Smooth muscle cell (in vitro differentiated cells): ENCODE measurements at regions not wholly inside any gene's neighbourhood (a gene's known extent, or its start where the extent isn't known, plus 50 kb on each side); places are given as distances from the start of the nearest gene placed in this dataset.

Source experiments
- DNase-seq: peaks from one replicate; lab custom pipeline; 2025; ENCODE audit not compliant: unreplicated experiment; lab: John Stamatoyannopoulos, UW
- H2AFZ ChIP-seq: fragments of 200-600 bp; sonication (generic); 2 replicates; pipeline ENCODE4 v1.6.0; 2016; ENCODE audit warnings: antibody characterized with exemption, low read depth, mild to moderate bottlenecking
- H3F3A ChIP-seq: fragments of 200-600 bp; sonication (generic); 2 replicates; pipeline ENCODE4 v1.6.0; 2017; ENCODE audit warnings: antibody characterized with exemption, low read depth
- H3K27ac ChIP-seq: fragments of 200-600 bp; sonication (generic); 2 replicates; pipeline ENCODE4 v1.5.1; 2016; ENCODE audit warnings: low read depth, mild to moderate bottlenecking
- H3K27me3 ChIP-seq: fragments of 200-600 bp; sonication (generic); 2 replicates; pipeline ENCODE4 v1.6.1; 2016; ENCODE audit warnings: low read depth, mild to moderate bottlenecking
- H3K36me3 ChIP-seq: fragments of 200-600 bp; sonication (generic); 2 replicates; pipeline ENCODE4 v1.5.1; 2016; ENCODE audit warnings: low read depth
- H3K4me1 ChIP-seq: fragments of 200-600 bp; sonication (generic); 2 replicates; pipeline ENCODE4 v1.5.1; 2016; ENCODE audit warnings: low read depth
- H3K4me2 ChIP-seq: fragments of 200-600 bp; sonication (generic); 2 replicates; pipeline ENCODE4 v1.6.0; 2016; ENCODE audit warnings: mild to moderate bottlenecking
- H3K4me3 ChIP-seq: fragments of 200-600 bp; sonication (generic); 2 replicates; pipeline ENCODE4 v1.5.1; 2016; ENCODE audit warnings: mild to moderate bottlenecking
- H3K79me2 ChIP-seq: fragments of 200-600 bp; sonication (generic); 2 replicates; pipeline ENCODE4 v1.6.0; 2016; ENCODE audit warnings: low read depth, mild to moderate bottlenecking
- H3K9ac ChIP-seq: fragments of 200-600 bp; sonication (generic); 2 replicates; pipeline ENCODE4 v1.6.0; 2016; ENCODE audit warnings: low read depth
- H3K9me3 ChIP-seq: fragments of 200-600 bp; sonication (generic); replicated peaks from 2 replicates; pipeline ENCODE4 v1.5.1; 2016; ENCODE audit warnings: low read depth
- H4K20me1 ChIP-seq: fragments of 200-600 bp; sonication (generic); 2 replicates; pipeline ENCODE4 v1.6.0; 2016; ENCODE audit warnings: low read depth
- WGBS: methylation state at CpG from one replicate; pipeline ENCODE4 v1.1.7; 2016; ENCODE audit warnings: low lambda C conversion rate; 5-methylcytosine and 5-hydroxymethylcytosine counted together
- TF ChIP-seq, protein P1 (sequence below): fragments of 200-600 bp; sonication (generic); IDR thresholded peaks from 2 replicates; pipeline ENCODE4 v1.5.1; 2017; ENCODE audit warnings: borderline replicate concordance, mild to moderate bottlenecking, antibody characterized with exemption; ENCODE audit not compliant: insufficient read depth, poor library complexity, severe bottlenecking

DNA sequence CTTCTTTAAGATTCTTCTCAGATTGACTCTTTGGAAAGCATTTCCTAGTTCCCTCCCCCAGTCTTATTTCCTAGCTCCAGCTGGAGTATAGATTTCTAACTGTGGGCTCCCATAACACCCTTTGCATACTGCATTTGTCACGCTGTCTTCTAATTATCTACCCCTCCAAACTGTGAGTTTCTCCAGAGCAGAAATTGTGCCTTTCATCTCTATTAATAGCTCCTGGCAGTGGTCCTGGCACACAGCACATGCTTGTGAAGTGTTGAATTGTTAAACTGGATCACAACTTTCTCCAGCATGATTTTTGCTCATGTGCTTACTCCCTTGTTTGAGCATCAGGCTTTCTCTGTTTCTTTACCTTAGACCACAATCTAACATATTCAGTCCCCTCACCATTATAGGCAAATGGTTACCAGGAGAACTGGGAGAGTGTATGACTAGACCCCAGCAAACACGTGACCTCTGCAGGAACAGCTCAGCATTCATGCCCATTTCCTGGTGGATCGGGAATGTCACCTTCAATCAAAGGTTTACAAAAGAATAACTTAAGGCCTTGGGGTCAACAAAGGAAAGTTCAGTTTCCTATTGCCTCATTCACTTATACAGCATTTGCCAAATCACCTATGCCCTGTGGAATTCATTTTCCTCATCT, 175.7 kb upstream of the TANK start:
- TF ChIP-seq, protein P1, sequence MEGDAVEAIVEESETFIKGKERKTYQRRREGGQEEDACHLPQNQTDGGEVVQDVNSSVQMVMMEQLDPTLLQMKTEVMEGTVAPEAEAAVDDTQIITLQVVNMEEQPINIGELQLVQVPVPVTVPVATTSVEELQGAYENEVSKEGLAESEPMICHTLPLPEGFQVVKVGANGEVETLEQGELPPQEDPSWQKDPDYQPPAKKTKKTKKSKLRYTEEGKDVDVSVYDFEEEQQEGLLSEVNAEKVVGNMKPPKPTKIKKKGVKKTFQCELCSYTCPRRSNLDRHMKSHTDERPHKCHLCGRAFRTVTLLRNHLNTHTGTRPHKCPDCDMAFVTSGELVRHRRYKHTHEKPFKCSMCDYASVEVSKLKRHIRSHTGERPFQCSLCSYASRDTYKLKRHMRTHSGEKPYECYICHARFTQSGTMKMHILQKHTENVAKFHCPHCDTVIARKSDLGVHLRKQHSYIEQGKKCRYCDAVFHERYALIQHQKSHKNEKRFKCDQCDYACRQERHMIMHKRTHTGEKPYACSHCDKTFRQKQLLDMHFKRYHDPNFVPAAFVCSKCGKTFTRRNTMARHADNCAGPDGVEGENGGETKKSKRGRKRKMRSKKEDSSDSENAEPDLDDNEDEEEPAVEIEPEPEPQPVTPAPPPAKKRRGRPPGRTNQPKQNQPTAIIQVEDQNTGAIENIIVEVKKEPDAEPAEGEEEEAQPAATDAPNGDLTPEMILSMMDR: no peak
- no peak for DNase-seq
- no peaks in the 10 kb centered on the region for H3K36me3 ChIP-seq
- H4K20me1 ChIP-seq: no peaks in the 10 kb centered on the region
- no peaks in the 10 kb centered on the region for H3K9me3 ChIP-seq
- WGBS: 77% methylated on average over 3 of the region's 3 CpGs
- no peaks in the 10 kb centered on the region for H3F3A ChIP-seq
- no peak overlapping the region for H3K27ac ChIP-seq
- no peaks in the 10 kb centered on the region for H3K27me3 ChIP-seq
- H3K79me2 ChIP-seq: no peaks in the 10 kb centered on the region
- no peak overlapping the region for H3K4me2 ChIP-seq
- no peaks in the 10 kb centered on the region for H3K4me1 ChIP-seq
- no peak overlapping the region for H3K9ac ChIP-seq
- no peak overlapping the region for H3K4me3 ChIP-seq
- H2AFZ ChIP-seq: peak overlapping the region; percentile 24

DNA sequence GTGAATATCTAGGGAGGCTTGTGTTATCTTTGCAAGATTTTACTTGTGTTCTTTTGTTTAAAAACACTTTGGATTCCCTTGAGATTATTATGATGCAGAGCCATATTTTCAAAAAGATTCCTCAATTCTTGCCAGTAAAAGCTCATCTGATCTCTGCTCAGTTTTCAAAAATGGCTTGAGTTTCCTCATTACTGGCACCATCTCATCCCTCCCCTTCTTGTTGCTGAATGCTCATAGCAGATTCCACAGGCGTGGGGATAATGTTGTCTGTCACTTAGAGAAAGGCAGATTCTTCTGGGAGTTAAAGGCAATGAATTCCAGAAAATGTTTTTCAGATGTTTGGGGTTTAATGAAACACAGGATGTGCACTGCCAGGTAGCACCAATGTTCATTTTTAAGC, 170.4 kb upstream of the TANK start:
- Histone ChIP-seq H3K27me3 (no peaks in the 10 kb centered on the region), H3K79me2 (no peaks in the 10 kb centered on the region), H3K36me3 (no peaks in the 10 kb centered on the region), H3K9ac (no peak overlapping the region), H3K4me2 (no peak overlapping the region), H3K9me3 (no peaks in the 10 kb centered on the region), H3K4me3 (no peak overlapping the region), H2AFZ (no peak overlapping the region), H3K4me1 (no peaks in the 10 kb centered on the region), H4K20me1 (no peaks in the 10 kb centered on the region), H3F3A (no peaks in the 10 kb centered on the region), H3K27ac (no peak overlapping the region)
- WGBS: 66% methylated on average over 1 of the region's 1 CpG
- TF ChIP-seq, protein P1: no peak
- DNase-seq: no peak

DNA sequence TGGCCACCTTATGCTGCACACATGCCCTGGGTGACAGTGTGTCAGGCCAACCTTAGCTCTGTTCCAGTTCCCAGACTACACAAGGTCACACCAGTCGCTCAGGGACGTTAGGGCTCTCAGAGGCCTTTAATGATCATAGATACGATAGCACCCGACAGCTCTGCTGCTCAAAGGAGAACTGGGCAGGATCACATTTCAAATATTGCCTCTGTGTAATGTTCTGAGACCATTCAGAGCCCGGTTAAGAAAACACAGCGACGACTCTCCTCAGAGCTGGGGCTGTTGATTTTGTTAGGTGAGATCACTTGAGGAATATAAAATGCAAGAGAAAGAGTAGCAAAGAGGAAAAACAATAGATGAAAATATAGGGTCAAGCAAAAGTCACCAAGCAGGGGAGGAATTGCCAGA, 166.6 kb upstream of the TANK start:
- no peaks in the 10 kb centered on the region for H3K9me3 ChIP-seq
- peak overlapping the region; percentile 12 for H3K27ac ChIP-seq
- no peaks in the 10 kb centered on the region for H4K20me1 ChIP-seq
- no peaks in the 10 kb centered on the region for H3K79me2 ChIP-seq
- H3K4me3 ChIP-seq: no peak overlapping the region
- H3K4me1 ChIP-seq: no peaks in the 10 kb centered on the region
- H3K36me3 ChIP-seq: no peaks in the 10 kb centered on the region
- peak overlapping the region; percentile 69 for H3K4me2 ChIP-seq
- H2AFZ ChIP-seq: peak overlapping the region; percentile 66
- WGBS: 38% methylated on average over 7 of the region's 7 CpGs
- no peak for DNase-seq
- H3K27me3 ChIP-seq: no peaks in the 10 kb centered on the region
- no peak overlapping the region for H3K9ac ChIP-seq
- TF ChIP-seq, protein P1: no peak
- no peaks in the 10 kb centered on the region for H3F3A ChIP-seq
